ENCODE measurements at regions not wholly inside any gene's neighbourhood (a gene's known extent, or its start where the extent isn't known, plus 50 kb on each side); places are given as distances from the start of the nearest gene placed in this dataset.

DNA sequence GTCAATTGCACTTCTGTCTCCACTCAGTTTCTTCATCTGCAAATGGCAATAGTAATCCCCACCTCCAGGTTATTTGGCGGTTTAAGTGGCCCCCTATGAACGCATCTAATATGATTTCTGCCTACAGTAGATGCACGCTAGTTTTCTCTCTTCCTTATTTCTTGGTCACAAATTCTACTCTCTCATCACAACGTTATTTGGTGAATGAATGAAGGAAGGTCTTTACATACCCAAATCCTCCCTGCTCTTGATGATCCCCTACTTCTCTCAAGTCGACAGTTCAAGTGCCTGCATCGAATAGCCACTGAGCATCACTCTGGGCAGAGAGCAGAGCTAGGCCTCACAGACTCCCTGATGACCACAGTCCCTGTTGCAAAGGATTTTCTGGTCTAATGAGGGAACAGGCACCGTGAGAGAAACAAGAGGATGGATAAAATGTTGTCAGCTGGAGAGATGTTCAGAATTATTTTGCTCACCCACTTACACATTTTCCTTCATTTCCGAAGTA lies 181.2 kb upstream of the SMAD3 start:
- H3K9ac ChIP-seq (ENCODE audit: insufficient read depth in 1 of 2, low read depth in 2 of 2, low read length in 2 of 2) = no peak overlapping the region
- BruUV-seq (replicated peaks) = no TSS peak
- FAIRE-seq (no peak), DNase-seq (ENCODE audit: extremely low read depth in 1 of 4, low spot score in 3 of 4) (no peak), ATAC-seq (no peak)
- ChIA-PET POLR2A (interaction anchor here (0.7 kb wide), 1 partner anchor 1075 kb away, joined by 3 read pairs; no protein-coding TSS in a partner anchor), CTCF (ENCODE audit: low intra/inter-chr PET ratio) (no interaction called here)
- no peak overlapping the region for H3K4me3 ChIP-seq
- intact Hi-C loops (cut with micrococcal nuclease) (no loop called here), in situ Hi-C loops (cut with MboI) (no loop called here)
- no peaks in the 10 kb centered on the region for H3K9me1 ChIP-seq (ENCODE audit: control insufficient read depth, insufficient read depth, low read length)
- H3K27ac ChIP-seq (ENCODE audit: extremely low read depth, low read depth, low read length) = no peak overlapping the region
- no peak overlapping the region for H3K4me2 ChIP-seq (ENCODE audit: insufficient read depth, low read length)
- no peaks in the 10 kb centered on the region for H4K20me1 ChIP-seq (replicated peaks; ENCODE audit: control insufficient read depth, insufficient read depth, low read length)
- H3K4me1 ChIP-seq (replicated peaks in 1 of 2; ENCODE audit: control insufficient read depth in 2 of 2, insufficient read depth in 2 of 2, low read length in 2 of 2) = no peaks in the 10 kb centered on the region
- TF ChIP-seq ZNF253 (CRISPR knock-in tag; conservative IDR thresholded peaks at IDR 0.05) (no peak), CEBPB (tag; IDR thresholded peaks at IDR 0.05) (no peak), HNRNPLL (IDR thresholded peaks at IDR 0.05; ENCODE audit: low read depth, low read length, poor library complexity, severe bottlenecking) (no peak), ZNF146 (CRISPR knock-in tag; IDR thresholded peaks at IDR 0.05; ENCODE audit: unreplicated experiment) (no peak), ZNF444 (CRISPR knock-in tag; IDR thresholded peaks at IDR 0.05) (no peak), GABPB2 (CRISPR knock-in tag; conservative IDR thresholded peaks at IDR 0.05) (no peak), RHOXF2B (CRISPR knock-in tag; conservative IDR thresholded peaks at IDR 0.05) (no peak), PRMT5 (CRISPR knock-in tag; IDR thresholded peaks at IDR 0.05) (no peak), ADNP (tag; IDR thresholded peaks at IDR 0.05) (no peak), RBM15 (IDR thresholded peaks at IDR 0.05; ENCODE audit: insufficient read depth, low read length) (no peak), RB1 (IDR thresholded peaks at IDR 0.05; ENCODE audit: low read depth) (no peak), PHF8 (IDR thresholded peaks at IDR 0.05; ENCODE audit: borderline replicate concordance, low read length) (no peak), TAF1 (IDR thresholded peaks at IDR 0.05; ENCODE audit: control insufficient read depth, extremely low read depth, insufficient read depth, low read length, severe bottlenecking) (no peak), SIN3B (IDR thresholded peaks at IDR 0.05; ENCODE audit: low read depth) (no peak), KDM1A (IDR thresholded peaks at IDR 0.05) (no peak), TRIM25 (IDR thresholded peaks at IDR 0.05; ENCODE audit: borderline replicate concordance) (no peak)
- TF ChIP-seq, protein P1, sequence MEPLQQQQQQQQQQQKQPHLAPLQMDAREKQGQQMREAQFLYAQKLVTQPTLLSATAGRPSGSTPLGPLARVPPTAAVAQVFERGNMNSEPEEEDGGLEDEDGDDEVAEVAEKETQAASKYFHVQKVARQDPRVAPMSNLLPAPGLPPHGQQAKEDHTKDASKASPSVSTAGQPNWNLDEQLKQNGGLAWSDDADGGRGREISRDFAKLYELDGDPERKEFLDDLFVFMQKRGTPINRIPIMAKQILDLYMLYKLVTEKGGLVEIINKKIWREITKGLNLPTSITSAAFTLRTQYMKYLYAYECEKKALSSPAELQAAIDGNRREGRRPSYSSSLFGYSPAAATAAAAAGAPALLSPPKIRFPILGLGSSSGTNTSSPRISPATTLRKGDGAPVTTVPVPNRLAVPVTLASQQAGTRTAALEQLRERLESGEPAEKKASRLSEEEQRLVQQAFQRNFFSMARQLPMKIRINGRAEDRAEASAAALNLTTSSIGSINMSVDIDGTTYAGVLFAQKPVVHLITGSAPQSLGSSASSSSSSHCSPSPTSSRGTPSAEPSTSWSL (CRISPR knock-in tag; IDR thresholded peaks at IDR 0.05; ENCODE audit: borderline replicate concordance) = no peak
- TF ChIP-seq, protein P2, sequence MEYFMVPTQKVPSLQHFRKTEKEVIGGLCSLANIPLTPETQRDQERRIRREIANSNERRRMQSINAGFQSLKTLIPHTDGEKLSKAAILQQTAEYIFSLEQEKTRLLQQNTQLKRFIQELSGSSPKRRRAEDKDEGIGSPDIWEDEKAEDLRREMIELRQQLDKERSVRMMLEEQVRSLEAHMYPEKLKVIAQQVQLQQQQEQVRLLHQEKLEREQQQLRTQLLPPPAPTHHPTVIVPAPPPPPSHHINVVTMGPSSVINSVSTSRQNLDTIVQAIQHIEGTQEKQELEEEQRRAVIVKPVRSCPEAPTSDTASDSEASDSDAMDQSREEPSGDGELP (CRISPR knock-in tag; IDR thresholded peaks at IDR 0.05; ENCODE audit: borderline replicate concordance) = no peak
- TF ChIP-seq, protein P3, sequence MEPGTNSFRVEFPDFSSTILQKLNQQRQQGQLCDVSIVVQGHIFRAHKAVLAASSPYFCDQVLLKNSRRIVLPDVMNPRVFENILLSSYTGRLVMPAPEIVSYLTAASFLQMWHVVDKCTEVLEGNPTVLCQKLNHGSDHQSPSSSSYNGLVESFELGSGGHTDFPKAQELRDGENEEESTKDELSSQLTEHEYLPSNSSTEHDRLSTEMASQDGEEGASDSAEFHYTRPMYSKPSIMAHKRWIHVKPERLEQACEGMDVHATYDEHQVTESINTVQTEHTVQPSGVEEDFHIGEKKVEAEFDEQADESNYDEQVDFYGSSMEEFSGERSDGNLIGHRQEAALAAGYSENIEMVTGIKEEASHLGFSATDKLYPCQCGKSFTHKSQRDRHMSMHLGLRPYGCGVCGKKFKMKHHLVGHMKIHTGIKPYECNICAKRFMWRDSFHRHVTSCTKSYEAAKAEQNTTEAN (CRISPR knock-in tag; IDR thresholded peaks at IDR 0.05) = no peak
- no peaks in the 10 kb centered on the region for H3K9me3 ChIP-seq (replicated peaks; ENCODE audit: control insufficient read depth, insufficient read depth, low read depth, low read length)
- WGBS (ENCODE audit: insufficient coverage, low coverage, missing lambda C conversion rate) = 13% methylated on average over 8 of the region's 8 CpGs
- no peak overlapping the region for H2AFZ ChIP-seq (ENCODE audit: low read depth, low read length)
- no peaks in the 10 kb centered on the region for H3K79me2 ChIP-seq (ENCODE audit: control insufficient read depth, insufficient read depth, low read length)
- H3K36me3 ChIP-seq (ENCODE audit: control insufficient read depth, insufficient read depth, low read length) = no peaks in the 10 kb centered on the region
- peaks cover 7 to 32% of the 10 kb centered on the region in 2 experiments; a peak in 4 of 5 replicates for H3K27me3 ChIP-seq (ENCODE audit: control insufficient read depth in 2 of 2, insufficient read depth in 2 of 2, low read length in 2 of 2)
